ENCODE measurements at regions not wholly inside any gene's neighbourhood (a gene's known extent, or its start where the extent isn't known, plus 50 kb on each side); places are given as distances from the start of the nearest gene placed in this dataset.

- TF ChIP-seq POLR2A (IDR thresholded peaks at IDR 0.05) (no peak), CTCF (IDR thresholded peaks at IDR 0.05) (no peak)
Observed at GRCh38 chr11:116328391-116328790, 444.4 kb downstream of the BUD13 start.
